HG03159 (cell line): ENCODE measurements at regions not wholly inside any gene's neighbourhood (a gene's known extent, or its start where the extent isn't known, plus 50 kb on each side); places are given as distances from the start of the nearest gene placed in this dataset.
"Not testable (repeated sequence)": the region's sequence is repeated elsewhere in the genome, so short reads cannot be mapped to it uniquely, and the experiment has no call there.

Experiments used
- ATAC-seq: cut with Tn5 transposase; IDR thresholded peaks from one replicate; pipeline ENCODE4 v1.9.1; 2021; ENCODE audit warnings: mild to moderate bottlenecking, moderate library complexity; ENCODE audit not compliant: unreplicated experiment

DNA sequence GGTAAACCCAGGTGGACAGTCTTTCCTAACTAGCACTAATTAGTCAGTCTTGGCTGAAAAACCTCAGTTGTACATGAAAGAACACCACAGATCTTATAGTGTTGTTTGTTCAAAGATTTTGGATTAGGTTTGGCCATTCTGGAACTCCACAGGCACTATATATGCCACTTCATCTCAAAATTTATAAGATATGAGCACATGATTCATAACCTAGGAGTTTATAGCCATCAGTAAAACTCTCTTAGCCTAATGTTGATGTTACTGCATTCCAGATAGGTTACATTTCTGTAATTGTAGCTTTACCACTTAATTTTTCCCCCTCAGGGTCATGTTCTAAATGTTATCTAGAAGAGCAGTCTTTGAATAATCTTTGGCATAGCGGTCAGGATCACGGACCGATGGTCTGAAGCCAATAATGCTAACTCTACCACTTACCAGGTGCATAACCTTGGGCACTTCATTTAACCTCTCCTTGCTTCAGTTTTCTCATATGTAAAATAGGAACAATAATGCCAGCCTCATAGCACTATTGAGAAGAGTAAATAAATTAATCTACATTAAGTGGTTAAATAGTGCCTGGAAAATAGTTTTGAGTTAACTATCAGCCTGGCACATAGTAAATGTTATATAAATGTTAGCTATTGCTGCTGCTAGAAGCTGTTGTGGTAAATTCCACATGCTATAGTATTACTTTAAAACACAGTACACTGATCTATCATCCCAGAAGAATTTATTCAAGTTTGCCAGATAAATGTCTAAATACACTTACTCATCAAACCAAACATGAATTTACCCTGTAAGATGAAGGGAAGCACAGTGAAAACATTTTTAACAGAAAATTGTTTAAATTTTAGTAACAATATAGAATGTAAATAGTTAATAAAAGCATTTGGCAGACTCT is 743.9 kb downstream of the NR2F1-AS1 start:
- ATAC-seq: no peak

DNA sequence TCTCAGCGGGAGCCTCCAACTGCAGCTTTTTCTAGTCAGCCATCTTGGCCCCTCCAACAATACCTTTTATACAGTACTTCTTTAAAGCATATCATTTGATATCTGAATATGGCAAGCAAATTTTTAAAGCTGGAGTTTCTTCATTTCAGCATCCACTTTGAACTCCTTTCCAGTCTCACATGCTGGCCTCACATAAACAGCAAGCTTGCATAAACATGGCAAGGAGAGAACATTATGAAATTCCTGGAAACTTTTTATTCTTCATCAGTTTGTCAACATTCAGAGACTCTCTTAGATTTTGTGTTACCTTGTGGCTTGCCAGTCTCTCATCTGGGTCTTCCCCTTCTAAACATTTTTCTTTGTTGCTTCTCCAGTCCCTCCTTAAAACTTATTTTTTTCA is 745.3 kb downstream of the NR2F1-AS1 start:
- no peak for ATAC-seq

DNA sequence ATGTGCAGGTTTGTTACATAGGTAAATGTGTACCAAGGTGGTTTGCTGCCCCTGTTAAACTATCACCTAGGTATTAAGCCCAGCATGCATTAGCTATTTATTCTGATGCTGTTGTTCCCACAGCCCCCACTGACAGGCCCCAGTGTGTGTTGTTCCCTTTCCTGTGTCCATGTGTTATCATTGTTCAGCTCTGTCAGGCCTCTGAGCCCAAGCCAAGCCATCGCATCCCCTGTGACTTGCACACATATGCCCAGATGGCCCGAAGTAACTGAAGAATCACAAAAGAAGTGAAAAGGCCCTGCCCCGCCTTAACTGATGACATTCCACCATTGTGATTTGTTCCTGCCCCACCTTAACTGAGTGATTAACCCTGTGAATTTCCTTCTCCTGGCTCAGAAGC is 757.5 kb downstream of the NR2F1-AS1 start:
- ATAC-seq: not testable (repeated sequence)

DNA sequence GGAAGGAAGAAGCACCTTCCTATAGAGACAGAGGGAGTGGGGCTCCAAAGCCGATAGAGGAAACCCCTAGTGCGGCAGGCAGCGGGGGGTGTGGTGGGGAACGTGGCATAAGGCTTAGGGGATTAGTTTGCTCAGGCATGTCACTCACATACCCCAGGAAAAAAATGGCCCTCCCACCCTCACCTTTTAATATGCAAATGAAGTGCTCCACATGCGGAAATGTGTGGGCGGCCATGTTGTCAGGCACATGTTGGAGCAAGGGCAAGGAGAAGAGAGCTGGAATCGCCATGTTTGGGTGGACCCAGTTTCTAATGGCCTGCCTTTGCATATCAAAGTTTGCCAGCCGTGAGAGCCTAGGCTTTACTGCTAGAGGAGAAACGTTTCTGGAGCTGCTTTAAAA is 758.8 kb downstream of the NR2F1-AS1 start:
- no peak for ATAC-seq

DNA sequence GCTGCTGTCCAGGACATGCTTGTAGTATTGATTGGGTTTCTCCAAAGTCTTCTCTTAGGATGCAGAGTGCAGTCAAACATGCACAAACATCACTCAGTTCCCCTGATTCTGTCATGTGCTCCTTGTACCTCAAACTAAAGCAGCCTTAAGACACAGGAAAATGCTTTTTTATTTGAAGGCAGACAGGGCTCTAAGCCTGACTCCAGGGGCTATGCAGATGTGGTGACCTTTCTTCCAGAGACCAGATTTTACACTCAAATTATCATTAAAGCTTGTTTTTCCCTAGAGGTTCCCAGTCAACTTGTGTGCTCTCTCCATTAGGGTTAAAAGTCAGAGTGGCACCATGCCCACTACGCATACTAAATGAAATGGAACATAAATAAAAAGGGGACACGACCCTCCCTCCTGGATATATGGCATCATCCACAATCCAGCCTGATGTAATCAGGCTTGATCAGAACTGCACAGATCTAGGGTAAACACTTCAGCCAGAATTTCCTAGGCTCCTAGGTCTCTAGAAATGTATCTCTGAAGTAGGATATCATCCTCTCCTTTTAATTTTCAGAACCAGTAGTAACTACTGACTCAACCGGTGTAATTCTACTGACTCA is 771.1 kb downstream of the NR2F1-AS1 start:
- ATAC-seq: no peak

DNA sequence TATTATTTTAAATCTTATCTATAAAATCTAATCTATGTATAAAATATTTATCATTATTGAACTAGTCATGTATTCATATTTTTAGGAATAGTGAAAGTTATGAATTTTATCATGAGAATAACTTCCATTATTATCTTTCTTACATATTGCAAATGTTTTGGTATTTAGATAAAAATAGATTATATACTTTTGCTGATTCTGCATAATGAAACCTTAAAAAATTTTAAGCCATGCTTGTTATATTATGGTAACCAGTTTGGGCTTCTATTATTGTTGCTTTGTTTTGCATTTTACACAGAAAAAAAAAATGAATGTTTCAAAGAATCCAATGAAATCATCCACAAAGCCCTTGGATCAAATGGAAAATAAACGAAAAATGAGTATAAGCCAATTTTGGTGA is 772.5 kb downstream of the NR2F1-AS1 start:
- no peak for ATAC-seq

DNA sequence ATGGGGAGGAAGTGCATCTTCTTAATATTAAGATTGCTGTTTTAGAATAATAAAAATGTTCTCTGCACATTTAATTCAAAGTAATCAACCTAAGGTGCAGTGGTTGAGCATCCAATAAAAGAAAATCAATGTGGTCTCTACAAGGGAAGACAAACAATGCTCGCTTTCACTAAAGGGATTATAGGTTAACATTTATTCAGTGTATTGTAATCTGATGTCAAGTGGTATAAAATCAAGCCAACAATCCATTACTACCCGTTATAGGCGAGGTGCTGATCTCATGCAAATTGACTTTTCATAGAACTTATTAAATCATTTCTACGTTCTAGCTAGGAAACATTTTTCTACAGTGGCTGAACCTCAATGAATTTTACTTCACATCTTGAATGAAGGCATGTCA is 773.9 kb downstream of the NR2F1-AS1 start:
- no peak for ATAC-seq

DNA sequence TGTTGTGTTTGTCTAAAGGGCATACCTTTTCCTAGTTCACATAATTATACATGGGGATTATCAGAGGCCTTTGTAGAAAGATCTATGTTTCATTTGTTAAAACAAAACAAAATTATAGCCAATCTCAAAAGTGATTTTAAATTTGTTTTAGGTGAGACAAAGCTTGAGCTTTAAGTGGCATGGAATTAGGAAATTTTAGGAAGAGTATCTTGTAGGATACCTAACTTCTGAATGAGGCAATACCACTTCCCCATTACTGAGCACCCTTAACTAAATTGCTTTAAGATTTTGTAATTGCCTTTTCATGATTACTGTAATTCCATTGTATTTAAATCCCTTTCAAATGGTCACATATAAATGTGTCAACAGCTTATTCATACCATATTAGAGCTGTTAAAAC is 775.6 kb downstream of the NR2F1-AS1 start:
- no peak for ATAC-seq

DNA sequence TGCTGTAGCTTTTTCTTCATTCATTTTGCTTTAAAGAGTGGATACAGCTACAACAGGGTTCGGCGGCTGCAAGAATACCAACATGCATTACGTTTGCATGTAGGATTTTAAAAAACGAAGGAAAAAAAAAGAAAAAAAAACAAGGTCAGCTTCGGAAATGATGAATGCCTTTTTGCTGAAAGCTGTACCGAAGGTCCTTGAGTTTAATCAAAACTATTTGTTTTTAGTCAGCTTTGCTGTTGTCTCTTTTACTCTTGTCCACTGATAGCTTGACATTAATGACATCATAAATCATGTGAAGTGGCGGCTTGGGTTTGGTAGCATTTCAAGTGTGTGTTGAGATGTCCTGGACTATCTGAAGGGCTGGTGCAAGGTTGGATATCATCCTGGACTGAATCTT is 779.1 kb downstream of the NR2F1-AS1 start:
- no peak for ATAC-seq

DNA sequence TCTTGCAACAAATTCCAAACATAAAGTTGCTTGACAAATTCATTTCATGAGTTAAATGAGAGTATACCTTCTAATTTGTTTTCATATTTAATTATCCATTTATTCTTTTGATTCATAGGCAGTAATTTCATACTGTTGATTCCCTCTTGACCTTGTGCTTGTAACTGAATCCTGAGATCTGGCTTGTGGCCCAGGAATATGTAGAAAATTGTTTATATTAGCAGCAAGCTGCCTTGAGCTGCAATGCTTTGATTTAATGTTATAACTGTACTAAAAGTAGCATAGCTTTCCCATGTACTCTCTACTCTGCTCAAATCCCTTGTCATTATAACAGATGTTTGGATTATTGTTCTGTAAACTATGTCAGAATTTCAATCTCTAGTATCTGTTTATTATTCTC is 780.7 kb downstream of the NR2F1-AS1 start:
- no peak for ATAC-seq

DNA sequence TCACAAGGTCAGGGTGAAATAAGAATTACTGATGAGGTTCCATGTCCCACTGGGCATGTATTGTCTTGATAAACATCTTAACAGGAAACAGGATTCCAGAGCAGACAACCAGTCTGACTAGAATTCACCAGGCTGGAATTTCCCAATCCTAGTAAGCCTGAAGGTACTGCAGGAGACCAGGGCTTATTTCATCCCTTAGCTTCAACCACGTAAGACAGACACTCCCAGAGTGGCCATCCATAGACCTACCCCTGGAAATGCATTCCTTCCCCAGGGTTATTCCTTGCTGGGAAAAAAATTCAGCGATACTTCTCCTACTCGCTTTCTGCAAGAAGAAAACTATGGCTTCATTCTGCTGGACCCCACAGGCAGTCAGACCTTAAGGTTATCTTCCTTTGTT is 785.4 kb downstream of the NR2F1-AS1 start:
- ATAC-seq: no peak

DNA sequence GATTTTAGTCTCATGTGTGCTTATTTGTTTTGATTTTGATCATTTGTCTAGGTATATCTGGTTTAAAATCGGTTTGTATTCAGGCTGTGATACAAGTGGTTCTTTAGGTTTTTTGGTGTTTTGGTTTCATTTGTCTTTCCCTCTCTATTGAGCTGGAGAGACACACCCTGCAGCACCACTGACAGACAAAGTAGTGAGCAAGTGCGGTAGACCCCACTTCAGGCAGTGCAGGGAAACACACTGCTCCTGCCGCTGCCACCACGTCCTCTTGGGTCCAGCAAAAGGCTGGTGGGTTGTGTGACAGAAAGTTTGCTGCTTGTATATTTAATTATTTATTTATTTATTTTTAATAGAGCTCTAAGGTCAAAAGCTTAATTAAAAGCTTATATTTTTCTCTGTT is 801.0 kb downstream of the NR2F1-AS1 start:
- ATAC-seq: no peak

DNA sequence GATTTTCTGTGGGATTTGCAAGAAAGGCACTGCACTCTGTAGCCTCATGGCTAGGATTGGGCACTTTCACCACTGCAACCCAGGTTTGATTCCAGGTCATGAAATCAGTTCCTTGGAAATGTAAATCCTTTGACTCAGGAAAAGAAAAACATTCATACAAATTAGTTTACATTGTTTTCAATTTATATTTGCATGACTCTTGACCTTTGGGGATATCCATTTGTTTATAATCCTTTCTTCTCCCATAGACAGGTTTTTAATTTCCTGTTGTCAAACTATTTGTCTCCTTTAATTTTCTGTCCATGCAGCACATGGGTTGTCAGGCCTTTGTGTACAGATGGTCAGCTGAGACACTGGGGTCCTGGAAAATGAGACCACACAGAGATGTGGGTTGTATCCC is 801.5 kb downstream of the NR2F1-AS1 start:
- no peak for ATAC-seq

DNA sequence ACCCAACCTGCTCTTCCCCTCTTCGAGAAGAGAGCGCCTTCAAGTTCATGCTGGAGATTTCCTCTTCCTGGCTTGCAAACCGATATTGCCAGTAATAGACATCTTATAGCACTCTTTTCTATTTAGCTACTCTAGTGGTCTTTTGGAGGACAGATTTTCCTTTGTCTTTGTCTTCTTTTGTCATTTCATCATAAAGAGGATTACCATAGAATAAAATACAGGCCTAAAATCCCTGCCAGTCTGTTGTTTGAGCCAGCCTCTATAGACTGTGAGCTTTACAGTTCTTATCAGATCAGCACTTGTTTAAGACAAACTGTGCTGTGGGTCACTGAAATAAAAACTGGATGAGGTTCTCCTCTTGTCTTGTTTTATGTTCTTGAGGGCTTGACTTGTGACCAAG is 802.8 kb downstream of the NR2F1-AS1 start:
- ATAC-seq: no peak

DNA sequence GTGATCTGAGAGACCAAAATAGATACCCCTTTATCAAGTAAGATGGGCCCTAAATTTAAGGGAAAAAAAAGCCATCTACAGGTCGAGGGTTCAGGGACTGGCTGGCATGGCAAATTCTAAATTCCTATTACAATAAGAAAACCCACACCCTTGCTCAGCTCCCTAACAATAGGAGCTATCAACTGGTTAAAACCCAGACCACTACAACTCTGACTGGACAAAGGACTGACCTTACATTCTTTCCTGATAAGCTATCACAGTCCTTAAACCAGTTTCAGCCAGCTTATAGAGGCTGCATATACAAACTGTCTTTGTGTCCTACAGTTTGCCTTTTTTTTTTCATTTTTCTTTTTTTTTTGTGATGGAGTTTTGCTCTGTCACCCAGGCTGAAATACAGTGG is 803.6 kb downstream of the NR2F1-AS1 start:
- no peak for ATAC-seq

DNA sequence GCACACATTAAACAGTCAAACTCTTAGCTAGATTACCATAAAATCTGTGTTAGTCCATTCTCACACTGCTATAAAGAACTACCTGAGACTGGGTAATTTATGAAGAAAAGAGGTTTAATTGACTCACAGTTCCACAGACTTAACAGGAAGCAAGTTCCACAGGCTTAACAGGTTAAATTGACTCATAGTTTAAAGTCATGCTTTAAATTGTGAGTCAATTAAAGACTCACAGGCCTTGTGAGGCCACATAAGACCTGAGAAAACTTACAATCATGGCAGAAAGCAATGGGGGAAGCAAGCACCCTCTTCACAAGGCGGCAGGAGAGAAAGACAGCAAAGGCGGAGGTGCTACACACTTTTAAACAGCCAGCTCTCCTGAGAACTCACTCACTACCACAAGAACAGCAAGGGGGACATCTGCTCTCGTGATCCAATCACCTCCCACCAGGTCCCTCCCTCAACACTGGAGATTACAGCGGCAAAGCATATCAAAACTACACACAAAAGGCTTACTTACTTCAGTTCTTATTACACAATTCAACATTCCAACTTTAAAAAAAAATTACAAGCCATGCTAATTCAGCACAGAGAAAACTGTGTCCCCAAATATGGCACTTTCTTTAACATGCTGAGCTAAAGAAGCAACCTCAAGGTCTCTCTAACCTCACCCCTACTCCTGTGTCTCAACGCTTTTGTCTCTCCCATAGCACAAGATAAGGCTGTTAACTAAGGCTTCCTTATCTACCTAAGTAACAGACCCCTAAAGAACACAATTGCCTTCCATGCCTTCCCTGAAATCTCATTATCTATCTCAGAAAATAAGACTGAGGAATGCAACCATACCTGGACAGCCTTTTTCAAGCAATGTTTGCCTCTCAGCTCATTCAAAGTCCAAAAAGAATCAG is 805.1 kb downstream of the NR2F1-AS1 start:
- no peak for ATAC-seq

DNA sequence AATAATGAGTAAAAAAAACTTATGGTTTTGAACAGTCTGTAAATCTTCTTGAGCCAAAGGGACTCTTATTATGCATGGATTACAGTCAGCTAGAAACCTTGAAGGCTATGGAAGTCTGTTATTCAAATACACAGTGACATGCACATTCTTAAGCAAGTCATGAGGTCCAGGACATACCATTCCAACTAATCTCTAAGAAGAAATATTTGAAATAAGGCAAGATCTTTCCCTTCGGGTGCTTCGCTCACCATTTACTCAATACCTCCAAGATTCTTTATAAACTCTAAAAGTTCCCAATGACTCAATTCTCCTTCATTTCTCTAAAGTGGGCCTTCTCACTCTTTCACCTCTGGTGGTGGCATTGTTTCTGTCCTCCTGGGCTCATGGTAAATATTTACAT is 811.0 kb downstream of the NR2F1-AS1 start:
- ATAC-seq: no peak

DNA sequence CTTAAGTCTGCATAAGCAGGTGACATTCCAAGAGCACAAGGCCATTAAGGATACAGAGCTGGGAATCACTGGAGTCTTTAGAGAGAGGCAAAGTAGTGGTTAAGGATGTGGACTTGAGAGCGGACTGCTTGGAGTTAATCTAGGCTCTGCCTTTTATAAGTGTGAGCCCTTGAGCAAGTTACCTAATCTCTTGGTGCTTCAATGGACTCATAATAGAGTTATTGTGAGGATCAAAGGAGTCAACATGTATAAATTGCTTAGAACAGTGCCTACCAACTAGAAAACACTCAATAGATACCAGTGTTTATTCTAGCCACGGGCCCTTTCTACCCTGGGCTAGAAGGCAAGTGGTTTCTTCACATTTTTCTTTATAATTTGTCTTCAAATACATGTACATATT is 819.4 kb downstream of the NR2F1-AS1 start:
- ATAC-seq: no peak

DNA sequence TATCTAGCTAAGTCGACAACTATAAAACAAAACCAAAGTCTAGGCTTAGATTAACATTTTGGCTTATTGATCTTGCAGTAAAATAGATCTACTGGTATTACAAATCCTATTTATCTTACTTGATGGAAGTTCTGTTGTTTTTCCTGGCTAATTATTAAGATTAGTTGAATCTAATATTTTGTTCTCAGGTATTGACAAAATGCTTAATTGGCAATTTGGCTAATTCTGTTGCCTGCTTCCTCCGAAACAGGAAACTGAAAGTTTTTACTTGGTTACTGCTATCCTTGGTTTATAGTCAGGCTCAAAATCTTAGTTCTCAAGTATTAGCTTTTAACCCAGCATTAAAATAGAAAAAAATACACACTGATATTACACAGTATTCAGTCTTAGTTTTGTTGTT is 820.5 kb downstream of the NR2F1-AS1 start:
- no peak for ATAC-seq

DNA sequence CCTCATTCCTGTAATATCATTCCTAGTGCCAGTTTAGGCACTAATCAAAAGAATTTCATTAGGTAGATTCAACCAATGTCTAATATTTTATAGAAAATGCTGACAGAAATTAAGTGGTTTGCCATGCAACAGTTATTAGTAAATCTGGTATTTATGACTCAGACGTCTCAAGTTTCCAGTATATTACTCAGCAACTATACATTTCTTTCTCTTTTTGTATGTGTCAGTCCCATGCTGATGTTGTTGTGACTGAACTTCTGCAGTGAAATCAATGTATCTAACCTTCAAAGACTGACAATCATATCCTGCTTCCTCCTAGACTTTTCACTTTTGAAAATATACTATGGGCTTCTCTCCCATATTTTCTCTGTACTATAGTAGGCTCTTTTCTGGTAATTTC is 822.5 kb downstream of the NR2F1-AS1 start:
- ATAC-seq: no peak

DNA sequence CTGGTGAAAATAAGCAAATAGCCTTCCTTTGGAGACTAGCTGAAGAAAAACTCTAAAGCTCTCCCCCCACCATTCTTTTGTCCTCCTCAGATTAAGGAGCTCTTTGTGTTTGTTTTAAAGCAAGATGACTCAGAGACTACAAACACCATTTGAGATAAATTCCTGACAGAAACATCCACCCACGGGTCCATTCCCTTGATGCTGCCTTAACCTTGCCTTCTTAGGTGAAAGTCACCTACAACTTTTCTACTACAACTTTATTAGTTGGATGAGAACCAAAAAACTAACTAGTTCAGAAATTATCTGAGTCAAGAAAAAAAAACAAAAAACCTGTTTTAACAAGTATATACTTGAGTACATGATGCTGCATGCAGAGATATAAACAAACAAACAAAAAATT is 831.1 kb downstream of the NR2F1-AS1 start:
- no peak for ATAC-seq
